Tibial artery (tissue), 4 donors: ENCODE measurements at regions not wholly inside any gene's neighbourhood (a gene's known extent, or its start where the extent isn't known, plus 50 kb on each side); places are given as distances from the start of the nearest gene placed in this dataset.

Experiments used
- DNase-seq, 2 donors: peaks; one replicate each; pipeline ENCODE4 v3.0.0-alpha.2; 2019
- H3K27ac ChIP-seq, 2 donors: fragments of 200-600 bp; sonication (generic) in 1 of 2; 1 replicate in 1 of 2; 2 replicates in 1 of 2; pipeline ENCODE4 v1.5.1; 2018 to 2019; ENCODE audit warnings: mild to moderate bottlenecking in 1 of 2
- H3K27me3 ChIP-seq, 2 donors: fragments of 200-600 bp; sonication (generic) in 1 of 2; one replicate each; pipeline versions ENCODE4 v1.5.1 to v1.6.0; 2016 to 2019
- H3K36me3 ChIP-seq, 3 donors: fragments of 200-600 bp; sonication (generic) in 2 of 3; one replicate each; pipeline ENCODE4 v1.5.1; 2016 to 2019; ENCODE audit warnings: mild to moderate bottlenecking in 2 of 3
- H3K4me1 ChIP-seq, 4 donors: fragments of 200-600 bp; sonication (generic) in 2 of 4; 1 replicate in 3 of 4; 2 replicates in 1 of 4; pipeline ENCODE4 v1.5.1; 2016 to 2019
- H3K4me3 ChIP-seq, 2 donors: fragments of 200-600 bp; sonication (generic) in 1 of 2; 1 replicate in 1 of 2; 2 replicates in 1 of 2; pipeline ENCODE4 v1.5.1; 2018 to 2019; ENCODE audit warnings: mild to moderate bottlenecking in 2 of 2
- H3K9me3 ChIP-seq, 3 donors: fragments of 200-600 bp; sonication (generic) in 1 of 3; one replicate each; pipeline ENCODE4 v1.5.1; 2016 to 2019
- CTCF ChIP-seq, 2 experiments: fragments of 200-600 bp in 1 of 2; fragments of 450-650 bp in 1 of 2; IDR thresholded peaks; one replicate each; pipeline ENCODE4 v1.5.1; 2017 to 2019; ENCODE audit warnings: antibody characterized with exemption in 2 of 2, mild to moderate bottlenecking in 1 of 2, moderate library complexity in 1 of 2
- intact Hi-C: fragments of 100-400 bp; cut with DNase I; formaldehyde crosslinking; loops from one replicate; pipeline ENCODE4 v1.15.0; 2023; ENCODE audit warnings: low total_unique reads

DNA sequence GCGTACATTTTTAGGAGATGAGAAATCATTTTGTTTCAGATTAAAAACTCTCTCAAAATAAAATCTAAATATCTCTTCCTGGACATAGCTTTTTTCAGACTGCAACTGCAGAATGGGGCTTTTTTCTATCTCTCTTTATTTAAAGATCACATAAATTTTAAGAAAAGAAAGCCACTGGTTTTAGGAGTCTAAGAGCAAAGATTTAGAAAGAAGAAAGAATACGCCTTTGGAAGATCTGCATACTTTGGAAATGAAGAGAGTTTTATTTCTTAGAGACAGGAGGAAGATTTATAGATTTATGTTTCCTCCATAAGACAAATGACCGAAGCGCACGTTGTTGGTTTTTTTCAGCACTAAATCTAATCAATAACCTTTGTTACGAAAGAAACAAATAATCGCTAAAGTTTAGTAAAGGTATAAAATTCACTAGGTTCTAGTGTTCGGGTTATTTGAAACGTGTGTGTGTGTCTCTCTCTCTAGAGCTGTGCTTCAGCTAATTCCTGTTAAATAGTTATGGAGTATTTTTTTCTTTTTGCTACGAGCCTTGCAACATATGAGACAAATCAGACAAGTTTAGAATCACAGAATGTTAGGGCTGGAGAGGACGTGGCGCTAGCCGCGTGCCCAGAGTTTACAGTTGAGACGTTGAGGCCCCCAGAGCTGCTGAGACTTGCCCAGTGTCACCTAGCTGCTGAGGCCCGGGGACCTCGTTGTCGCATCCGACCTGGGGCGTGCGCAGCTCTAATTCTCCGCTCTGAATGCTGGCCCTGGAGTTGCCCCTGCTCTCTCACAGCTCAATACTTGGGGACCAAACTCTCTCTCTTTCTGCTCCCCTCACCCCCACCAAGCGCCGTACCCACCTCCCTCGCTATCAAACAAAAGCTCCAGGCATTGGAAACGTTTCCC is 69.9 kb downstream of the CTAGE1 start:
- TF ChIP-seq CTCF (IDR thresholded peaks at IDR 0.05), result no peak
- H3K27ac ChIP-seq, result peak overlapping the region; percentile 85 to 92
- intact Hi-C loops, result loop anchor here (5.0 to 10.0 kb wide), 3 partner anchors 176 to 887 kb away; no protein-coding TSS in a partner anchor
- DNase-seq, result peak in 1 of 2 donors; percentile 73
- H3K4me1 ChIP-seq, result peaks cover 0 to 41% (median 18%) of the 10 kb centered on the region in 4 donors
- H3K36me3 ChIP-seq, result no peaks in the 10 kb centered on the region
- H3K4me3 ChIP-seq, result peak overlapping the region; percentile 58 to 77
- no peaks in the 10 kb centered on the region for H3K9me3 ChIP-seq
- no peaks in the 10 kb centered on the region for H3K27me3 ChIP-seq

DNA sequence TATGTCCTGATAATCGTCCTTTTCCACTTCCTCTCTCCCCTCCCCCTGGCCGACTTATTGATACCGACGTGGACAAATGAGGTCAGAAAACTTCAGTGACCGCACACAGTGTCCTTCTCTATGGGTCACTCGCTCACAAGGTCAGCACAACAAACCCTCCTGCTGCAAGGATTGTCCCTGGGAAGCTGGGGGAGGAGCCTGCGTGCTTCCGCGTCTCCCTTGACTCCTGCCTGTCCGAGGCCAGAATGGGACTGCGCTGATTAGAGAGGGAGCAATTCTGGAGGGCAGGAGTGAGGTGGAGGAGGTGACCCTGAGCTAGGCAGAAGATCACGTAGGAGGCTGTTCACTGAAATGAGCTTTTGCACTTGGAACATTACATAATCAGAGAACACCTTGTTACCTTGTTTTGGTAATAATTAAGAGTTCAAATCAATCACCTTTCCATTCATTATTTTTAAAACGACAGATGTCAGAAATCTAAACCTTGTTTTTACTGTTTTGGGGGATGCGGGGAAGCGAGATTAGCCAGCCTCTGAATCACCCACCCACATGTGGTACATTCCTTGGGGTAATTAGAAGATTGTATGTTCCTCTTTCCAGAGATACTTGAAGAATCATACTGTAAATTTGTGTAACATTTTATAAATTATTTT is 70.6 kb downstream of the CTAGE1 start:
- no peaks in the 10 kb centered on the region for H3K27me3 ChIP-seq
- H3K9me3 ChIP-seq, result no peaks in the 10 kb centered on the region
- intact Hi-C loops, result loop anchor here (5.0 to 10.0 kb wide), 3 partner anchors 175 to 888 kb away; no protein-coding TSS in a partner anchor
- peaks cover 0 to 41% (median 18%) of the 10 kb centered on the region in 4 donors for H3K4me1 ChIP-seq
- H3K4me3 ChIP-seq, result peak overlapping the region; percentile 58 to 77
- peak; percentile 79 to 89 for DNase-seq
- peak overlapping the region; percentile 85 to 92 for H3K27ac ChIP-seq
- no peaks in the 10 kb centered on the region for H3K36me3 ChIP-seq
- no peak for TF ChIP-seq CTCF (IDR thresholded peaks at IDR 0.05)

GRCh38 chr18:22346401-22346952 is 71.2 kb downstream of the CTAGE1 start:
- peak overlapping the region; percentile 58 to 77 for H3K4me3 ChIP-seq
- H3K27me3 ChIP-seq, result no peaks in the 10 kb centered on the region
- peak; percentile 82 to 85 for DNase-seq
- intact Hi-C loops, result loop anchor here (5.0 to 10.0 kb wide), 3 partner anchors 174 to 888 kb away; no protein-coding TSS in a partner anchor
- H3K4me1 ChIP-seq, result peaks cover 0 to 41% (median 18%) of the 10 kb centered on the region in 4 donors
- no peaks in the 10 kb centered on the region for H3K36me3 ChIP-seq
- no peak for TF ChIP-seq CTCF (IDR thresholded peaks at IDR 0.05)
- no peaks in the 10 kb centered on the region for H3K9me3 ChIP-seq
- H3K27ac ChIP-seq, result peak overlapping the region; percentile 85 to 92

DNA sequence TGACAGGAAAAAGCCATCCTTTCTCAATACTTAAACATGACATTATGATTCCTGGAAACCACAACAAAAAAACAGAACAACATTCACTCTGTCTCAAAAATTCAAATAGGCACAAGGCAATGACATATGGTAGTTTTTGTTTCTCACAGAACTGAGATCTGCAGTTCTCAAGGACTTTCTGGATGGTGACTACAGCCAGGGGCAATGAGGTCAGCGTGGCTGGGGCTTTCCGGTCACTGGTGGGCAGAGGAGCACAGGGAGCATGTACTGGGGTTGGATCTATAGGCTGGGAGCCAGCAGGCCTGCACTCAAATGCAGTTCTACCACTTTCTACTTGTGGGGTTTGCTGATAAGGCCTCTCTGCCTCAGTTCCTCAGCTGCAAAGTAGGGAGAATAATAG is 72.0 kb downstream of the CTAGE1 start:
- DNase-seq, result no peak
- Histone ChIP-seq H3K36me3 (no peaks in the 10 kb centered on the region), H3K4me3 (no peak overlapping the region), H3K27ac (peak overlapping the region; percentile 85 to 92), H3K4me1 (peaks cover 0 to 39% (median 17%) of the 10 kb centered on the region in 4 donors), H3K27me3 (no peaks in the 10 kb centered on the region), H3K9me3 (no peaks in the 10 kb centered on the region)
- intact Hi-C loops, result loop anchor here (5.0 to 10.0 kb wide), 3 partner anchors 173 to 889 kb away; no protein-coding TSS in a partner anchor
- TF ChIP-seq CTCF (IDR thresholded peaks at IDR 0.05), result no peak

GRCh38 chr18:22344908-22345670 is 72.6 kb downstream of the CTAGE1 start:
- H3K9me3 ChIP-seq, result no peaks in the 10 kb centered on the region
- peak overlapping the region; percentile 85 to 92 for H3K27ac ChIP-seq
- no peak for TF ChIP-seq CTCF (IDR thresholded peaks at IDR 0.05)
- no peak overlapping the region for H3K4me3 ChIP-seq
- no peaks in the 10 kb centered on the region for H3K36me3 ChIP-seq
- H3K27me3 ChIP-seq, result no peaks in the 10 kb centered on the region
- peaks cover 0 to 32% (median 16%) of the 10 kb centered on the region in 4 donors for H3K4me1 ChIP-seq
- intact Hi-C loops, result loop anchor here (5.0 to 10.0 kb wide), 3 partner anchors 173 to 890 kb away; no protein-coding TSS in a partner anchor
- DNase-seq, result no peak
